Fibroblast of the aortic adventitia (primary cell): ENCODE measurements at regions not wholly inside any gene's neighbourhood (a gene's known extent, or its start where the extent isn't known, plus 50 kb on each side); places are given as distances from the start of the nearest gene placed in this dataset.

Experiments
- DNase-seq: peaks from one replicate; pipeline ENCODE4 v3.0.0-alpha.2; 2010; ENCODE audit warnings: low read depth
- H3K4me3 ChIP-seq: 2 replicates; pipeline ENCODE4 v1.5.1; 2011; ENCODE audit warnings: low read depth, mild to moderate bottlenecking, control low read depth, low read length, moderate library complexity
- TF ChIP-seq, protein P1 (sequence below): IDR thresholded peaks from 2 replicates; pipeline ENCODE4 v1.5.1; 2011; ENCODE audit warnings: mild to moderate bottlenecking, low read length, control low read depth, inconsistent platforms; ENCODE audit not compliant: insufficient read depth

GRCh38 chr19:30178721-30179402, 193.3 kb upstream of the ZNF536 start:
- TF ChIP-seq, protein P1, sequence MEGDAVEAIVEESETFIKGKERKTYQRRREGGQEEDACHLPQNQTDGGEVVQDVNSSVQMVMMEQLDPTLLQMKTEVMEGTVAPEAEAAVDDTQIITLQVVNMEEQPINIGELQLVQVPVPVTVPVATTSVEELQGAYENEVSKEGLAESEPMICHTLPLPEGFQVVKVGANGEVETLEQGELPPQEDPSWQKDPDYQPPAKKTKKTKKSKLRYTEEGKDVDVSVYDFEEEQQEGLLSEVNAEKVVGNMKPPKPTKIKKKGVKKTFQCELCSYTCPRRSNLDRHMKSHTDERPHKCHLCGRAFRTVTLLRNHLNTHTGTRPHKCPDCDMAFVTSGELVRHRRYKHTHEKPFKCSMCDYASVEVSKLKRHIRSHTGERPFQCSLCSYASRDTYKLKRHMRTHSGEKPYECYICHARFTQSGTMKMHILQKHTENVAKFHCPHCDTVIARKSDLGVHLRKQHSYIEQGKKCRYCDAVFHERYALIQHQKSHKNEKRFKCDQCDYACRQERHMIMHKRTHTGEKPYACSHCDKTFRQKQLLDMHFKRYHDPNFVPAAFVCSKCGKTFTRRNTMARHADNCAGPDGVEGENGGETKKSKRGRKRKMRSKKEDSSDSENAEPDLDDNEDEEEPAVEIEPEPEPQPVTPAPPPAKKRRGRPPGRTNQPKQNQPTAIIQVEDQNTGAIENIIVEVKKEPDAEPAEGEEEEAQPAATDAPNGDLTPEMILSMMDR, result no peak
- H3K4me3 ChIP-seq, result no peak overlapping the region
- no peak for DNase-seq

DNA sequence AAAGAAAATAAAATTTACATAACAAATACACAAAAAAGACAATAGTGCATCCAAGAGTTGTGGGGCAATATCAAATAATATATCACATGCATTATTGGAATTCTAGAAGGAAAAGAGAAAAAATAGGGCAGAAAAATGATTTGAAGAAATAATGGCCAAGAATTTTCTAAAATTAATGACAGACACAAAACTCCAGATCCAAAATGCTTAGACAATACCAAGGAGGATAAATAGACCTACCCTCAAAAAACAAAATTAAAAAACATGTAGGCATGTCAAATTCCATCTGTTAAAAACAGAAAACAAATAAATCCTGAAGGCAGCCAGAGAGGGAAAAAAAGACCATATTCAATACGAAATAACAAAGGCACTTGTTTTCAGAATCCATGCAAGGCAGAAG, 191.5 kb upstream of the ZNF536 start:
- TF ChIP-seq, protein P1, result no peak
- H3K4me3 ChIP-seq, result no peak overlapping the region
- no peak for DNase-seq

GRCh38 chr19:30183807-30184490, 188.2 kb upstream of the ZNF536 start:
- TF ChIP-seq, protein P1, result no peak
- no peak for DNase-seq

GRCh38 chr19:30202060-30202600, 170.1 kb upstream of the ZNF536 start:
- no peak for DNase-seq
- TF ChIP-seq, protein P1, result no peak
- no peak overlapping the region for H3K4me3 ChIP-seq

More at GRCh38 chr19:30183807-30184490, 188.2 kb upstream of the ZNF536 start:
- H3K4me3 ChIP-seq, result no peak overlapping the region

GRCh38 chr19:30204721-30205120, 167.5 kb upstream of the ZNF536 start:
- H3K4me3 ChIP-seq, result no peak overlapping the region
- TF ChIP-seq, protein P1, result no peak
- DNase-seq, result no peak

- no peak overlapping the region for H3K4me3 ChIP-seq
- DNase-seq, result no peak
- TF ChIP-seq, protein P1, result no peak
Observed at GRCh38 chr19:30206187-30206586, 166.0 kb upstream of the ZNF536 start.
